22Rv1 (cell line): ENCODE measurements at regions not wholly inside any gene's neighbourhood (a gene's known extent, or its start where the extent isn't known, plus 50 kb on each side); places are given as distances from the start of the nearest gene placed in this dataset.

Experiments
- CTCF ChIP-seq: fragments of 450-650 bp; IDR thresholded peaks from 2 replicates; pipeline ENCODE4 v1.5.1; 2017; ENCODE audit warnings: mild to moderate bottlenecking
- ZFX ChIP-seq: fragments of 450-650 bp; IDR thresholded peaks from 2 replicates; pipeline ENCODE4 v1.6.1; 2017; ENCODE audit warnings: antibody characterized with exemption, borderline replicate concordance

- TF ChIP-seq CTCF: no peak
- no peak for TF ChIP-seq ZFX
Observed at GRCh38 chr20:40916276-40916675, 112.3 kb upstream of the TOP1 start.
